Fibroblast of peridontal ligament (primary cell): ENCODE measurements at regions not wholly inside any gene's neighbourhood (a gene's known extent, or its start where the extent isn't known, plus 50 kb on each side); places are given as distances from the start of the nearest gene placed in this dataset.
"Not testable (repeated sequence)": the region's sequence is repeated elsewhere in the genome, so short reads cannot be mapped to it uniquely, and the experiment has no call there.

Experiments
- DNase-seq: peaks from one replicate; pipeline ENCODE4 v3.0.0-alpha.2; 2010; ENCODE audit errors: extremely low read depth

DNA sequence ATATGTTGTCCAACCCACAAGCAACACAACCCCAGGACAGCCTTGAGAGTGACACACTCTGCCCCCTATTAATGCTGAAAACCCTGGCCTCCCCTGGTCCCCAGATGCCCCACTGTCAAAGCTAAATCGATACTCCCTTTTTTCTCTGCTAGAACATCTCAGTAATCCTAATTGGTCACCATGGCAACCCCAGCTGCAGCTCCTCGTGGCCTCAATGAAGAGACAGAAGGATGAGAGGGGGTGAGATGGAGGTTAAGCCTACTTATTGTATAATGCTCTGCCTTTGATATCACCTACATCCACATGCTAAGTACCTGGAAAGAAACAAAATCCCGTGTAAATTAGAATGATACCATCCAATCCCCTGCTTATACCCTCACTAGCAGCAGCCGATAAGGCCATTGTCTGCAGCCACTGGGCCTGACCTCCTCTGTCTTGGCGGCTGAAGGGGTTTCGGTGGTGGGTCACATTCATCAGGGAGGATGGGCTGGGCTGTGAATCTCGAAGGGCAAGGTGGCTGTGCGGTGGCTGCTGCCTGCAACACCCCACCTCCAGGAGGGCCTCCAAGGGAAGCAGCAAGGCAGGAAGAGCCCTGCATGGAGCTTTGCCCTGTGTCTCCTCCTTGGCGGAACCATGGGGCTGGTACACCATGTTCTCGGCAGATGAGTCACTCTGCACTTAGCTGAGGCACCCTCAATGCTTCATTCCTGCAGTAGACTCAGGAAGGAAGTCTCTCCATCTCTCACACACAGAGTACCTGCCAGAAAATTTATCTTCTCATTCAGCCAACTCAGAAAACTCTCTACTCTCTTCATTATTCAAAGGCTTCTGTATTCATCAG is 399.5 kb downstream of the BUD13 start:
- DNase-seq, result no peak

DNA sequence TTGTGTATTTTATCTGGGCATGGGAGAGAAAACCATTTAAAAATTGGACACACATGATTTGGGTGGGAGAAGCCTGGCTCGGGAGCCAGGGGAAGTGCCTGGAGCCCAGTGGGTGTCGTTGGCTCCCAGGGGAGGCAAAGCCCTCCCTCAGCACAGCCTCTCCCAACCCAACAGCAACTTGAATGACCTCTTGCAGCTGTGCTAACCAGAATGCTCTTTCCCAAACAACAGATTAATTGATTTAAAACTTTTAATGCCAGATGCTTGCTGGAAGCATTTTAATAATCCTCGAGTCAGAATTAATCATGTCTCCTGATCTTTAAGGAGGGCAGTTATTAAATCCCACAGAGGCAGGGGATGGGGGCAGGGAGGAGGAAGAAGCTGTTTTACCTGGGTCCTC is 401.6 kb downstream of the BUD13 start:
- DNase-seq, result no peak

DNA sequence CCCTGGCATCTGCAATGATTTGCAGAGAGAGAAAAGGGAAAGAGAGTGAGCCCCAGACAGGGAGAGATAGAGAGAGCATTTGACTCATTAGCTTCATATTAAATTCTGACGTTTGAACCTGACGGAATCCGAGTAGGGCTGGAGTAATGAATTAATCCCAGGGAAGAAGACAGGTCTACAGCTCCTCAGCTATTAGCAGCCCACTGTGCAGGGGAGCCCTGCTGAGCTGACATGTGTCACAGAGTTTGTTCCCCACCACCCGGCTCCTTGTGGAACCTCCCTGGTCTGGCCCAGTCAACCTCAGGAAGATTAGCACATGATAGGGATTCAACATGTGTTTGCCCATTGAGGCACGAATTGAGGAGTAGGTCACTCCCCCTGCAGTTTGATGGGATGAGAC is 404.0 kb downstream of the BUD13 start:
- DNase-seq, result no peak

DNA sequence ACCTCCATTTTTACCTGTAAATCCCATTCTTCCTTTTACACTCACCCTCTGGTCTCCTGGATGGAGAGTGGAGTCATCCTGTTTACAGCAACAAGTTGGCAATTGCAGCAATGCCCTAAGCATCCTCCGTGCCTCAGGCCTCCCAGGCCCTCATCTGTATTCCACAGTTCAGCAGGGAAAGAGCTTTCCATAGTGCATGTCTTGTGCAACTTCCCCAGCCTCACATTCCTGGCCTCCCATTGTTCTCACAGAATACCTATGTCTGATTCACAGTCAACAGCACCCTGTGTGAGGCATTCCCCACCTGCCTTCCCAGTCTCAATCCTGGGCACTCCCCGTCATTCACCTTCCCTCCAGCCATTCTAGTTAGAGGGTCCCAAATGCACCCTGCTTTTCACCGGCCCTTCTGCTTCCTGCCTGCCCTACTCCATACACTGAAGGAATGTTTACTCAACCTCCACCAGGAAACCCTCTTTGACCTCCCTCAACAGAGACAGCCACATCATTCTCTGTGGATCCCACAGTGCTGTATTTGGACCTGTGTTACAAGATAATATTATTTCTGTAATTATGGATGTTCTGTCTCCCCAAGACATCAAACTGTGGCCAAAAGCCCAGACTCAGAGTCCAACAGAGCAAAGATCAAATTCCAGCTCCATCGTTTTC is 405.7 kb downstream of the BUD13 start:
- no peak for DNase-seq

DNA sequence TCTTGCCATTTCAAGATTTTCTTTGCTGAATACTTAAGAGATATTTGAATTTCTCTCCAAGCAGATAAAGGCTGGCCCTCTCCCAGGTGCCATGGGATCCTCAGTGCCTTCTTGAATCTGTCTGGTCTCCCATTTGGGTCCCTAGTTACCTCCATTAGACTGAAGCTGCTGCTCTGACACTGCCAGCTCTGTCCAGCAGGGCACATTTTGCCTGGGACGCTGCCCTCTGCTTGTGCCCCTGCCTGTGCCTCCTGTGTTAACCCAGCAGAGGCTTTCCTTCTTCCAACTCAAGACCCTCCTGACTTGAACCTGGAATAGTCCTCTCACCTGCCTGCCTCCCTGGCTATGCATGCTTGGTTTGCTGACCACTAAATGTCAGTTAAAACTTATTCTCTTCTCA is 406.3 kb downstream of the BUD13 start:
- DNase-seq, result no peak

DNA sequence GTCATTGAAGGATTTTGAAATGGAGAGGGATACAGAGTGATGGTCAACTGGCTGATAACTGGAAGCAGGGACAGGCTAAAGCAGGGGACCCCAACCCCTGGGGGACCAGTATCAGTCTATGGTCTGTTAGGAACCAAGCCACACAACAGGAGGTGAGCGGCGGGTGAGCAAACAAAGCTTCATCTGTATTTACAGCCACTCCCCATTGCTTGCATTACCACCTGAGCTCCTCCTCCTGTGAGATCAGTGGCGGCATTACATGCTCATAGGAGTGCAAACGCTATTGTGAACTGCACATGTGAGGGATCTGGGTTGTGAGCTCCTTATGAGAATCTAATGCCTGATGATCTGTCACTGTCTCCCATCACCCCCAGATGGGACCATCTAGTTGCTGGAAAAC is 407.9 kb downstream of the BUD13 start:
- not testable (repeated sequence) for DNase-seq

DNA sequence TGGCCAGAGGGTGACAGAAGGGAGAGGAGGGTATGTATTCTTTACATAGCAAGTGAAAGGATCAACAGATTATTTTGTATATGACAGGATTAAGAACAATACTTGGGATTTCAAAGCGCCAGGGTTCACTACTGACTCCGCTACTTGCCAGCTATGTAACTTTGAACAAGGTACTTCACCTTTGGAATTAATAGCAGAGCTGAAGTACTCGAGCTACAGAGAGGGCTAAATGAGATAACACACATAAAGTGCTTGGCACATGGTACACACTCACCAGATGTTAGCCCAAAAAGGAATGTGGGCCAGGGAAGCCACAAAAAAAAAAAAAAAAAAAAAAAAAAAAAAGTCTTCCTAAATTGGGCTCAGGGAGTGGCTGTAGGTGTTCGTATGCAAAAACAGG is 408.4 kb downstream of the BUD13 start:
- DNase-seq, result no peak

DNA sequence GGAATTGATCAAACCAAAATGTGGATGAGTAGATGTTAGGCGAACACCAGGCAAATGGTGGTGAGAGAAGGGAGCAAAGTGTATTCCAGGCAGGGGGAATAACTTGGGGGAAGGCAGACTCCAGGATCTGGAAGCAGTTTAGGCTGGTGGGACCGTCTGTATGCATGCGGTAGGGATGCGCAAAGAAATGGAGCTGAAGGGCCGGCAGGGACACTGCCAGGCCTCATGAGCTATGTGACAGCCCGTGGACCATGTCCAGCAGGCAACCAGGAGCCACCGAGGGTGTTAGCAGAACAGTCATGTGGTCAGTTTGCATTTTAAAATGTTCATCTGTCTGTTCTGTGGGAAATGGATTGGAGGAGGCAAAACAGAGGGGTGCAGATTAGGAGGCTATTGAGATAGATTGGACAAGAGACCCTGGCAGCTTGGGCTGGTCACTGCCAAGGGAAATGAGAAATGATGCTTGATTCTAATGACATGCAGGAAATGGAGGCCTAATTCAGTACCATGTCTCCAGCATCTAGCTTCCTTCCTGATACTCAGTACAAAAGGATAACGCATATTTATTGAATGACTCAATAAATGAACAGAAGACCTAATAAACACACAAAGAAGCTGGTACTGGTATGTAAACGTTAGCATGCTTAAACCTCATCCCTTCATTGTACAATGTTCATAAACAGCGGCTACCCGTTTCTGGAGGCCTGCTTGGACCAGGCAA is 412.4 kb downstream of the BUD13 start:
- DNase-seq, result no peak

DNA sequence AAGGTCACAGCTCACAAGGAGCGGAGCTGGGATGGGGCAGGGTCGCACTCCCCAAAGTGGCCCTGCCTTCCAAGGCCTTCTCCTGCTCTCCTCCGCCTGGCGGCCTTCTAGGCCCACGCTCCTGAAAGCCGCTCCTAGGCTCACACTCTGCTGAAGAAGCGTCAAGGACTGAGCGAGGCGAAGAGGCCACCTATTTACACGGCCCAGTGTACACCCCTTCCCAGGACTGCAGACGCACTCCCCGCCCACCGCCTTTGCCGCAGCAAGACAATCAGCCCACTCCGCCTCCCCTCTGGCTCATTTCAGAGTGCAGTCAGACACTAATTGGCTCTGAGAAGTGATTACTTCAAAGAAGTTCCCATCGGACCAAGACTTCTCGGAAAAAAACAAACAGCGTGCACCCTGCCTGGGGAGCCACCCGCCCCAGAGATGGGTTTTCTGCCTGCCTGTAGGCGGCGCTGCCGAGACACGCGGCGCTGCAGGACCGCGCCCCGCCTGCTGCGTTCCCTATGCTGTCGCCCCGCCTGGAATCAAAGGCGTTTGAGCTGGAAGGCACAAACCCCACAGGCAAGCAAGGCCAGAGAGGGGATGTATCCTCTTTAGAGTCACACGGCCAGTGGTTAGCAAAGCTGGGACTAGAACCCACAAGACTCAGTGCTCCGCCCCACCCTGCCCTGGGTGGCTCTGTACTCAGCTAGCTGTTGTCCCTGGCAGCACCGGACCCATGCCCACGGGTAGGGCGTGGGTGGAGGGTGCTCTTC is 414.8 kb downstream of the BUD13 start:
- no peak for DNase-seq

DNA sequence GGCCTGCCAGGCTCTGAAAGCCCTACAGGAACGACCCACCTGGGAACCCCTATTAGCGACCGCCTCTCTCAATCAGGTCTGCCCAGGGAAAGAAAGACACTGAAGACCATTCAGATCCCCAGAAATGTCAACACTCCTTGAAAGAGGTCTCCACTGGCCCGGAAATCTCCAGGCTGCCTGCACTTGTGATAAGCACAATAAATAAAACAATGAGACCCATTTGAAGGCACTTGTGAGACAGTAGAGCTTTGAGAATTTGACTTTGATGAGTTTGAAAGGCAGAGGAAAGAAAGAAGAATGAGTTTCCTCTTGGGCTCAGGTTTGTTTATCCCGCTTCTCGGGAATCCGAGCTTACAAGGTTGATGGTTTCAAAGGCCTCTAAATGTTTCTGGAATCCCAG is 416.3 kb downstream of the BUD13 start:
- no peak for DNase-seq

DNA sequence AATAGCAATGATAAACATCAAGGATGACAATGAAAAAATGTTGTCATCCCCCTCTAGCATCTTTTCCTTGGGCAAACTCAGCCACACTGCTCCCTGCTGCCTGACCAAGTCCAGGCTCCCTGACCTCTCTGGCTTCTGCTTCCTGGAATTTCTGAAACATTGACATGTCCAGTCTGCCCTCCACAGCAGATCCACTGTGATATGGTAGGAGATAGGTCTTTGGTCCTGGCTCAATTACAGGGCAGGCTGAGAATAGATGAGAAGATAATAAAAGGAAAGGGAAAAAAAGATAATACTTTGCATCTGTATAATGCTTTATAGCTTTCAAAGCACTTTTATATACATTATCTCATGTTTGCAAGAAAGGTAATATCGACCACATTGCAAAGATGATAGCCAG is 417.7 kb downstream of the BUD13 start:
- DNase-seq, result no peak

DNA sequence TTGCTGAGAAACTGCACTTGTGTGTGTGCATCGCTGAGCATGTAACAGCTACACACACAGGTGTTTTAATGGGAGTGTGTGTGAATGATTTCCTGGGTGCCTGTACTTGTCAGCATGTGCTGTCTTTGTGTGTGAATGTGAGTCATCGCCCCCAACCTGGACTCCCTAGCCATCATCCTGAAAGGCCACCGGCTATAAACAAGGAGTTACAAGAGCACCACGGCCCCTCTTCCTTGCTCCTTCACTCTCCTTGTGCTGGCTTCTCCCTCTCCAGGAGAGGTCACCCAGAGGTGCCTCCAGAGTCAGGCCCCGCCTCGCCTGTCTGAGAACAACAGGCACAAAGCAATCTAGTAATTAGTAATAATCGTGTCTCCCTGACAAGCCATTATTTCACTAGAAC is 419.2 kb downstream of the BUD13 start:
- DNase-seq, result no peak

DNA sequence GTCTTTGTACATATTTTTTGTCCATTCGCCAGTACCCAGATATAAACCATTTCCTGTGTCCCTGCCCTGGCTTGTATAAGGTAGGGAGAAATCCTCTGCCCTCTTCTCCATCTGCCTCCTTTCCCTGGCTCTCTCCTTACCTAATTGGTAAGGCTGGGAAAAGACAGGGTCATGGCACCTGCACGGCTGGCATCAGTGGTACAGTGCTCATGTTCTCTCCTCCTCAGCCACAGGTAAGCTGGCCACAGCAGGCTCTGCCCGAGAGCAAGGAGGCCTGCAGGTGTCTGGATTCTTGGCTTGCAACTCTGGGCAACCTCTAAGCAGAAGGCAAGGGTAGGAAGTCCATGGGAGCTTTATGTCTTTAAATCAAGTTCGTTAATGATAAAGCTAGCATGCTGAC is 419.9 kb downstream of the BUD13 start:
- no peak for DNase-seq

DNA sequence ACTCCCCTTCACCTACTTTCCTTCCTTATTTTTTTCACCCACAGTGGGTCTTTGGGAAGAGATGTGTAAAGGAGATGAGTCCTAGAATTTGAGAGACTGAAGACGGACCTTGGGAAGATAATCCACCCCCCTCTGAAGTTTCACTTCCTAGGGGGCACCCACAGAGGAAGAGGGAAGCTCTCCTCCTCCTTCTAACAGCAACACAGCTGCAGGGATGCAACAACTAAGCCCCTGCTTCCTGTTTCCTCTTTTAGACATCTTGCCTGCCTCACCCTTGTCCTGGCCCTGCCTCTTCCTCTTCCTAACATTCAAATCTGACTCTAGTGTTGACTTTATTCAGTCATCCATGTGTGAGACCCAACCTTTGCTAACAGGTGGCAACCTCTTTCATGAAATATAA is 424.6 kb downstream of the BUD13 start:
- no peak for DNase-seq

DNA sequence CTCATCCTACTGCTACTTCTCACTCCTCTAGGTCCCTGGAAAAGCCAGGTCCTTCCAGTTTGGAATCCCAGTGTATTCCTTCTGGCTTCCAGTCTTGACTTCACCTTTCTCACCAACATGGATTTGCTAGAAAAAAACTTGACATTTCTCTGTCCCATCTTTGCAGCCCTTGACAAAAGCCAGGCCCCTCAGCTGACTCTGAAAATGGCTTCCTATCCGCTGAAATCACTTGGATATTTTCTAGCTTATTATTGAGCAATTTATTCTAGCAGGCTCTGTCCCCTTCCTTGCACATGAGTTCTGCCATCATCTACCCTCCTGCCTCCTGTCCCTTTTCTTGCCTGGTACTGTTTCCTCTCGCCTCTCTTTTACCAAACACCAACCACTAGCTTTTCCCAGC is 427.2 kb downstream of the BUD13 start:
- no peak for DNase-seq

DNA sequence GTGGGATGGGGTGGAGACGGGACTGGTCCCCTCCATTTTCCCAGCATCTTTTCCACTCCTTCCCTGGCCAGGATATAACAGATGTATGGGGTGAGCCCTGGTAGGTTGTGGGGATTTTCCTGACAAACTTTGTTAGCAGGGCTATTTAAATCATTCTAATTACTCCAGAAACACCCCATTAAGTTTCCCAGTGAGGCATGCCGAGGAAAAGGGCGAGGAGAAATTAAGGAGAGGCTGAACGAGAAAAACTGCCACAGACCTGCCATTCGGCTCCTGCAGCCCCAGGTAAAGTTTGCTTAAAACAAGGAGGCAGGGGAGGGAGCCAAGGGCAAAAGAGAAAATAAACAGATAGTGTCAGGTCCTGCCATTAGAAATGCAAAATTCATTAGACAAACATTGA is 428.2 kb downstream of the BUD13 start:
- DNase-seq, result no peak

DNA sequence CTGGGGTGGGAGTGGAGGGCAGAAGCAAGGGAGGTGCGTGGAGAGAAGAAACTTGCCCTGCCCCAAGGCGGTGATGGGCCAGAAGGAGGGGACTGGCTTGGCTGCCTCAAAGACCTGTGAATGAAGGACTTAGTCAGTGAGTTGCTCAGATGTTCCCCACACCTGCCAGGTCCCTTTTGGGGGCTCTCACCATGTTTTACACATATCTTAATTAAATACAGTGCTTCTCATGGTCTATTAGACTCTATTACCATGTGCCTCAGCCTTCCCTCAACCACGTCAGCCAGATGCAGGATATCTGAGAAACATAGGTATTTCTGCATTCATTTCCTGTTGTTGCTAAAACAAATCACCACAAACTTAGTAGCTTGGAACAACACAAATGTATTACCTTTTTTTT is 429.5 kb downstream of the BUD13 start:
- DNase-seq, result no peak

DNA sequence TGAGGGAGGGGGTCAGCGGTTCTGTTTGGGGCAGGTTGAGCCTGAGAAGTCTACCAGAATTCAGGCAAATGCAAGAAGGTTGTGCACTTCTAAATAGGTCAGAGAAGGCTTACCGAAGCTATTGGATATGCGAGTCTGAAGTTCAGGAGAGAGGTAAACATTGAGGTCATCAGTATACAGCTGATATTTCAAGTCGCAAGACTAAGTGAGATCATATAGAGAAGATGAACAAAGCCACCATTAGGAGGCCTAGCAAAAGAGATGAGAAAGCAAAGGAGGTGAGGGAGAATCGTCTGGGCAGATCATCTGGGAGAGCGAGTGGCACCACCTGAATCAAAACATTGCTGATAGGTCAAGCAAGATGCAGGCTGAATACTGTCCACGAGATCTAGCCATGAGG is 430.6 kb downstream of the BUD13 start:
- DNase-seq, result no peak

DNA sequence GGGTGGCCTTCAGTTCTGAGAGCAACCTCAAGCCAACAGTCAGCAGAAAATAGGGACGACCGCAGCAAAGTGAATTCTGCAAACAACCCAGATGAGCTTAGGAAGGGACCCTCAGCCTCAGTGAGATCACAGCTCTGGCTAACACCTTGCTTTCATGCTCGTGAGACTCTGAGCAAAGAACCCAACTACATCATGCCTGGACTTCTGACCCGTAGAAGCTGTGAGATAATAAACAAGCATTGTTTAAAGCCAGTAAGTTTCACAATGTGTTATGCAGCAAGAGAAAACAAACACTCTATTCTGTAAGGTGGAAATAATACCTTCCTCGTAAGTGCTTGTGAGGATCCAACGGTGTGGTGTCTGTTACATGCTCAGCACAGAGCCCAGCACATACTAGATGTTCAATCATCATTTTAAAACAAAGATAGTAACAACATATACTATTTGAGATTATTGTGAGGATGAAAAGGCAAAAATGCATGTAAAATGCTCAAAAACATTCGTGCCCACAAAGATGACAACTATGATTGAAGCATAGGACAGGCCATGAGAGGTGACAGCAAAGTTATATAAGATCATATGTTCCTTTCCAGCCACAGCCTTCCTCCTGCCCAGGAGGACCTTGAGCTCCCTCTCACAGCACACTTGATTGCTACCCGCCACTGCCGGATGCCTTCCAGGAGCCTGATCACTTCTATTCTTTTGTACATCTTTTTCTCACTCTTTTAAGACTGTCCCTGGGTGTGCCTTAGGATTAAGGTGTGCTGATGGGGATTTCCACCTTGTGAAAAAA is 433.3 kb downstream of the BUD13 start:
- DNase-seq, result no peak

DNA sequence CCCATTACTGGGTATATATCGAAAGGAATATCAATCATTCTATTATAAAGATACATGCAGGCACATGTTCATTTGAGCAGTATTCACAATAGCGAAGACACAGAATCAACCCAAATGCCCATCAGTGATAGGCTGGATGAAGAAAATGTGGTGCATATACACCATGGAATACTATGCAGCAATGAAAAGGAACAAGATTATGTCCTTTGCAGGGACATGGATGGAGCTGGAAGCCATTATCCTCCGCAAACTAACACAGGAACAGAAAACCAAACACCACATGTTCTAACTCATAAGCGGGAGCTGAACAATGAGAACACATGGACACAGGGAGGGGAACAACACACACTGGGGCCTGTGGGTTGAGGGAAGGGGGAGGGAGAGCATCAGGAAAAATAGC is 434.3 kb downstream of the BUD13 start:
- not testable (repeated sequence) for DNase-seq

DNA sequence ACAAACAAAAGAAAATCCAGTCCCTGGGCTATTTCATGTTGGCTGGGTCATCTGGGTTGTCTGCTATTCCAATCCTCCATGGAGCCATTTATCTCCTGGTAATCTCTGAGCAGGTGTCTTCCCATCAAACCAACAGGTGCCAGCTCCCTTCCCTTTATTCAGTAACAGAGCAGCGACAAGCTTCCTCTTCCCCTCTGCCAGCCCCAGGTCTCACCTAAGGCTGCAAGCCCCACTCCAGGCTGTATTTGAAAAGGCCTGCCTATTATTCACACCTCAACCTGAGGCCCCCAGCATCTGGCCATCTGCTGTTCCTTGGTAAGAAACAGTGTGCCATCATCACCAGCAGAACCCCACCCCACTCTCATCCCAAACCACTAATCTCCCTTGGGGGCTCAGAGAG is 436.2 kb downstream of the BUD13 start:
- DNase-seq, result no peak
